Caco-2 (cell line): ENCODE measurements at regions not wholly inside any gene's neighbourhood (a gene's known extent, or its start where the extent isn't known, plus 50 kb on each side); places are given as distances from the start of the nearest gene placed in this dataset.
"Not testable (repeated sequence)": the region's sequence is repeated elsewhere in the genome, so short reads cannot be mapped to it uniquely, and the experiment has no call there.

ENCODE experiments used
- BruUV-seq: library from RNA; stranded (reverse); fragments of 400-500 nt; replicated peaks from 2 replicates; lab custom pipeline; 2021; lab: Mats Ljungman, UMichigan
- CTCF ChIA-PET: fragments of 300-600 bp; sonication (Branson Sonifier 250); formaldehyde crosslinking; loops from one replicate; lab custom pipeline; 2022; ENCODE audit warnings: antibody characterized with exemption; lab: Charles Lee
- POLR2A ChIA-PET: fragments of 300-600 bp; sonication (Branson Sonifier 250); formaldehyde crosslinking; loops from one replicate; lab custom pipeline; 2022; ENCODE audit warnings: antibody characterized with exemption; lab: Charles Lee
- DNase-seq, 2 experiments: peaks; one replicate each; pipeline versions ENCODE4 v3.0.0 to v3.0.0-alpha.2; 2020 to 2022
- H3K27me3 ChIP-seq: replicated peaks from 2 replicates; pipeline ENCODE4 v1.6.0; 2011; ENCODE audit warnings: low read length; ENCODE audit not compliant: control insufficient read depth, insufficient read depth
- H3K36me3 ChIP-seq: 2 replicates; pipeline ENCODE4 v1.5.1; 2011; ENCODE audit warnings: low read length; ENCODE audit not compliant: control insufficient read depth, insufficient read depth
- H3K4me1 ChIP-seq: fragments of 250-450 bp; sonication (Bioruptor Pico); 2 replicates; pipeline ENCODE4 v1.5.1; 2020; ENCODE audit warnings: mild to moderate bottlenecking
- H3K4me3 ChIP-seq: 2 replicates; pipeline ENCODE4 v1.5.1; 2011; ENCODE audit warnings: low read depth, mild to moderate bottlenecking, control low read depth, low read length
- H3K9me3 ChIP-seq: fragments of 250-450 bp; sonication (Bioruptor Pico); 2 replicates; pipeline ENCODE4 v1.5.1; 2020; ENCODE audit warnings: mild to moderate bottlenecking, moderate library complexity
- H3K27ac Mint-ChIP-seq: one replicate; pipeline ENCODE4 v1.8.0; 2022; ENCODE audit warnings: mixed read lengths; ENCODE audit not compliant: unreplicated experiment
- H3K27me3 Mint-ChIP-seq: one replicate; pipeline ENCODE4 v1.8.0; 2022; ENCODE audit warnings: mixed read lengths; ENCODE audit not compliant: insufficient read depth, unreplicated experiment
- H3K36me3 Mint-ChIP-seq: one replicate; pipeline ENCODE4 v1.8.0; 2022; ENCODE audit warnings: mild to moderate bottlenecking, mixed read lengths; ENCODE audit not compliant: insufficient read depth, unreplicated experiment
- H3K4me1 Mint-ChIP-seq: one replicate; pipeline ENCODE4 v1.8.0; 2022; ENCODE audit warnings: low read depth, mixed read lengths; ENCODE audit not compliant: unreplicated experiment
- H3K4me3 Mint-ChIP-seq: one replicate; pipeline ENCODE4 v1.8.0; 2022; ENCODE audit warnings: mild to moderate bottlenecking, moderate library complexity, mixed read lengths; ENCODE audit not compliant: unreplicated experiment
- H3K9me3 Mint-ChIP-seq: one replicate; pipeline ENCODE4 v1.8.0; 2022; ENCODE audit warnings: mixed read lengths; ENCODE audit not compliant: unreplicated experiment
- CTCF ChIP-seq, 2 experiments: fragments of 200-600 bp in 1 of 2; IDR thresholded peaks; 1 replicate in 1 of 2; 2 replicates in 1 of 2; pipeline versions ENCODE4 v1.5.1 to v1.8.0; 2011 to 2022; ENCODE audit warnings: antibody characterized with exemption in 1 of 2, control low read depth in 1 of 2, inconsistent platforms in 1 of 2, low read depth in 1 of 2, low read length in 1 of 2, mild to moderate bottlenecking in 1 of 2, moderate library complexity in 1 of 2; ENCODE audit not compliant: insufficient read depth in 1 of 2, severe bottlenecking in 1 of 2, unreplicated experiment in 1 of 2
- intact Hi-C: fragments of 100-400 bp; cut with micrococcal nuclease; formaldehyde crosslinking; loops from one replicate; pipeline ENCODE4 v1.10.0; 2022; ENCODE audit not compliant: unreplicated experiment

- no peak overlapping the region for H3K27ac Mint-ChIP-seq
- CTCF ChIA-PET, result no interaction called here
- TF ChIP-seq CTCF (IDR thresholded peaks at IDR 0.05; ENCODE audit: insufficient read depth in 1 of 2, low read depth in 1 of 2, low read length in 1 of 2, severe bottlenecking in 1 of 2, unreplicated experiment in 1 of 2), result no peak
Observed at GRCh38 chr5:67870662-67871061, 344.9 kb upstream of the PIK3R1 start.

GRCh38 chr5:67864335-67864734 lies 351.2 kb upstream of the PIK3R1 start:
- H3K27me3 ChIP-seq, H3K4me3 ChIP-seq, H3K36me3 ChIP-seq, CTCF ChIA-PET, BruUV-seq, DNase-seq, H3K36me3 Mint-ChIP-seq, POLR2A ChIA-PET, H3K4me3 Mint-ChIP-seq, H3K27ac Mint-ChIP-seq, H3K4me1 Mint-ChIP-seq, H3K27me3 Mint-ChIP-seq, H3K9me3 ChIP-seq, intact Hi-C loops, H3K4me1 ChIP-seq: not testable (repeated sequence)
- peaks cover 35% of the 10 kb centered on the region for H3K9me3 Mint-ChIP-seq

More at GRCh38 chr5:67870662-67871061, 344.9 kb upstream of the PIK3R1 start:
- POLR2A ChIA-PET, result no interaction called here
- DNase-seq, result no peak
- no TSS peak for BruUV-seq
- peaks cover 10% of the 10 kb centered on the region; the same call in 1 of the 2 replicates for H3K4me1 ChIP-seq
- Mint-ChIP-seq H3K27me3 (no peaks in the 10 kb centered on the region), H3K4me1 (no peaks in the 10 kb centered on the region), H3K9me3 (peaks cover 11% of the 10 kb centered on the region), H3K36me3 (no peaks in the 10 kb centered on the region), H3K4me3 (no peak overlapping the region)
- no peaks in the 10 kb centered on the region for H3K27me3 ChIP-seq
- H3K36me3 ChIP-seq, result no peaks in the 10 kb centered on the region
- intact Hi-C loops, result loop anchor here (10.0 kb wide), 1 partner anchor 376 kb away; no protein-coding TSS in a partner anchor
- H3K9me3 ChIP-seq, result no peaks in the 10 kb centered on the region
- no peak overlapping the region for H3K4me3 ChIP-seq

- intact Hi-C loops, result no loop called here
- Mint-ChIP-seq H3K9me3 (peaks cover 15% of the 10 kb centered on the region), H3K27ac (no peak overlapping the region), H3K27me3 (no peaks in the 10 kb centered on the region), H3K4me1 (no peaks in the 10 kb centered on the region), H3K36me3 (no peaks in the 10 kb centered on the region), H3K4me3 (no peak overlapping the region)
- Histone ChIP-seq H3K9me3 (no peaks in the 10 kb centered on the region), H3K4me1 (0 out of 2 replicates have a peak, but pooled peaks cover 4% of the 10 kb centered on the region), H3K36me3 (no peaks in the 10 kb centered on the region), H3K4me3 (no peak overlapping the region), H3K27me3 (no peaks in the 10 kb centered on the region)
- no peak for DNase-seq
- CTCF ChIA-PET, result no interaction called here
- BruUV-seq, result no TSS peak
- POLR2A ChIA-PET, result no interaction called here
- no peak for TF ChIP-seq CTCF (IDR thresholded peaks at IDR 0.05; ENCODE audit: insufficient read depth in 1 of 2, low read depth in 1 of 2, low read length in 1 of 2, severe bottlenecking in 1 of 2, unreplicated experiment in 1 of 2)
Observed at GRCh38 chr5:67858471-67859031, 357.0 kb upstream of the PIK3R1 start.
